Coronary artery (tissue), 2 donors: ENCODE measurements at regions not wholly inside any gene's neighbourhood (a gene's known extent, or its start where the extent isn't known, plus 50 kb on each side); places are given as distances from the start of the nearest gene placed in this dataset.
"Not testable (repeated sequence)": the region's sequence is repeated elsewhere in the genome, so short reads cannot be mapped to it uniquely, and the experiment has no call there.

ENCODE experiments used
- DNase-seq: peaks from one replicate; pipeline ENCODE4 v3.0.0-alpha.2; 2017; ENCODE audit warnings: low spot score
- H3K27ac ChIP-seq, 2 donors: fragments of 200-600 bp; sonication (generic); one replicate each; pipeline ENCODE4 v1.5.1; 2016 to 2019
- H3K4me3 ChIP-seq: fragments of 200-600 bp; sonication (generic); 2 replicates; pipeline ENCODE4 v1.5.1; 2016; ENCODE audit warnings: mild to moderate bottlenecking, moderate library complexity
- TF ChIP-seq, protein P1 (sequence below): fragments of 200-600 bp; sonication (generic); IDR thresholded peaks from one replicate; pipeline ENCODE4 v1.5.1; 2019; ENCODE audit warnings: antibody characterized with exemption

- not testable (repeated sequence) for H3K4me3 ChIP-seq, H3K27ac ChIP-seq, DNase-seq
These were observed 277.8 kb upstream of the ARHGAP42 start for GRCh38 chr11:100409267-100409666.

DNA sequence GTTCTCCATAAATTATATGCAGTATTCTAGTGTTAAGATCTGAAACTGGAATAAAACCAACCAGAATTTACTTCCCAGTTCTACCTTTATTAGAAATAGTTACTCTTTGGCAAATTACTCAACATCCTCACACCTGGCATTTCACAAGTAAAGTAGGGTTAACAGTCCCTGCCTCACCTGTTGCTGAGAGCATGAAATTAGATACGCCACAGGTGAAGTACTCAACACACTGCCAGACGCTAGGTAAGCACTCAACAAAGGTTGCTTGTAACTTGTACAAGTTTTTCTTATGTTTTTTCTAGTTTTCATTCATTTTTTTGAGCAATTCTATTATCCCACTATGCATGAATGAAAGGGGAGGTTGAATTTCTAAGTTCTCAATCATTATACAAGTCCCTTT, 267.6 kb upstream of the ARHGAP42 start:
- Histone ChIP-seq H3K4me3 (no peak overlapping the region), H3K27ac (no peak overlapping the region)
- TF ChIP-seq, protein P1, sequence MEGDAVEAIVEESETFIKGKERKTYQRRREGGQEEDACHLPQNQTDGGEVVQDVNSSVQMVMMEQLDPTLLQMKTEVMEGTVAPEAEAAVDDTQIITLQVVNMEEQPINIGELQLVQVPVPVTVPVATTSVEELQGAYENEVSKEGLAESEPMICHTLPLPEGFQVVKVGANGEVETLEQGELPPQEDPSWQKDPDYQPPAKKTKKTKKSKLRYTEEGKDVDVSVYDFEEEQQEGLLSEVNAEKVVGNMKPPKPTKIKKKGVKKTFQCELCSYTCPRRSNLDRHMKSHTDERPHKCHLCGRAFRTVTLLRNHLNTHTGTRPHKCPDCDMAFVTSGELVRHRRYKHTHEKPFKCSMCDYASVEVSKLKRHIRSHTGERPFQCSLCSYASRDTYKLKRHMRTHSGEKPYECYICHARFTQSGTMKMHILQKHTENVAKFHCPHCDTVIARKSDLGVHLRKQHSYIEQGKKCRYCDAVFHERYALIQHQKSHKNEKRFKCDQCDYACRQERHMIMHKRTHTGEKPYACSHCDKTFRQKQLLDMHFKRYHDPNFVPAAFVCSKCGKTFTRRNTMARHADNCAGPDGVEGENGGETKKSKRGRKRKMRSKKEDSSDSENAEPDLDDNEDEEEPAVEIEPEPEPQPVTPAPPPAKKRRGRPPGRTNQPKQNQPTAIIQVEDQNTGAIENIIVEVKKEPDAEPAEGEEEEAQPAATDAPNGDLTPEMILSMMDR: no peak
- no peak for DNase-seq

GRCh38 chr11:100434821-100435641, 252.1 kb upstream of the ARHGAP42 start:
- H3K4me3 ChIP-seq: no peak overlapping the region
- TF ChIP-seq, protein P1: no peak
- DNase-seq: no peak
- H3K27ac ChIP-seq: no peak overlapping the region

GRCh38 chr11:100438376-100438775, 248.7 kb upstream of the ARHGAP42 start:
- DNase-seq: no peak
- no peak overlapping the region for H3K4me3 ChIP-seq
- TF ChIP-seq, protein P1: no peak
- H3K27ac ChIP-seq: no peak overlapping the region

- no peak for DNase-seq
- no peak overlapping the region for H3K4me3 ChIP-seq
- TF ChIP-seq, protein P1: no peak
- H3K27ac ChIP-seq: no peak overlapping the region
These were observed 246.0 kb upstream of the ARHGAP42 start for GRCh38 chr11:100441086-100441485.

- H3K27ac ChIP-seq: no peak overlapping the region
- TF ChIP-seq, protein P1: no peak
These were observed 245.1 kb upstream of the ARHGAP42 start for GRCh38 chr11:100442017-100442416.

GRCh38 chr11:100445231-100445735, 241.8 kb upstream of the ARHGAP42 start:
- Histone ChIP-seq H3K27ac (no peak overlapping the region), H3K4me3 (no peak overlapping the region)
- no peak for DNase-seq
- TF ChIP-seq, protein P1: no peak

More at GRCh38 chr11:100442017-100442416, 245.1 kb upstream of the ARHGAP42 start:
- H3K4me3 ChIP-seq: no peak overlapping the region
- no peak for DNase-seq

DNA sequence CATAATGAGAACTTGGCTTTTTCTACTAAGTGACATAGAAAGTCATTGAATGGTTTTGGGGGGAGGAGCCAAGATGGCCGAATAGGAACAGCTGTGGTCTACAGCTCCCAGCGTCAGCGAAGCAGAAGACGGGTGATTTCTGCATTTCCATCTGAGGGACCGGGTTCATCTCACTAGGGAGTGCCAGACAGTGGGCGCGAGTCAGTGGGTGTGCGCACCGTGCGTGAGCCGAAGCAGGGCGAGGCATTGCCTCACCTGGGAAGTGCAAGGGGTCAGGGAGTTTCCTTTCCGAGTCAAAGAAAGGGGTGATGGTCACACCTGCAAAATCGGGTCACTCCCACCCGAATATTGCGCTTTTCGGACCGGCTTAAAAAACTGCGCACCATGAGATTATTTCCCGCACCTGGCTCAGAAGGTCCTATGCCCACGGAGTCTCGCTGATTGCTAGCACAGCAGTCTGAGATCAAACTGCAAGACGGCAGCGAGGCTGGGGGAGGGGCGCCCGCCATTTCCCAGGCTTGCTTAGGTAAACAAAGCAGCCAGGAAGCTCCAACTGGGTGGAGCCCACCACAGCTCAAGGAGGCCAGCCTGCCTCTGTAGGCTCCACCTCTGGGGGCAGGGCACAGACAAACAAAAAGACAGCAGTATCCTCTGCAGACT, 235.2 kb upstream of the ARHGAP42 start:
- H3K27ac ChIP-seq, H3K4me3 ChIP-seq, DNase-seq: not testable (repeated sequence)
